Endothelial cell of umbilical vein (primary cell): ENCODE measurements at regions not wholly inside any gene's neighbourhood (a gene's known extent, or its start where the extent isn't known, plus 50 kb on each side); places are given as distances from the start of the nearest gene placed in this dataset.

Experiments used
- BruUV-seq: library from RNA; stranded (reverse); fragments of 400-500 nt; replicated peaks from 2 replicates; lab custom pipeline; 2021; lab: Mats Ljungman, UMichigan
- CTCF ChIA-PET: fragments of 300-600, 350-600 bp; sonication (Branson Sonifier 250); formaldehyde crosslinking; loops from one replicate; lab custom pipeline; 2021; ENCODE audit warnings: antibody characterized with exemption, inconsistent platforms; lab: Charles Lee
- POLR2A ChIA-PET: fragments of 300-600, 350-600 bp; sonication (Branson Sonifier 250); formaldehyde crosslinking; loops from one replicate; lab custom pipeline; 2021; ENCODE audit warnings: antibody characterized with exemption, inconsistent platforms; lab: Charles Lee
- DNase-seq: peaks from one replicate; pipeline ENCODE4 v3.0.0-alpha.2; 2011; ENCODE audit warnings: low read depth, low spot score
- FAIRE-seq: peaks from 2 replicates; lab custom pipeline; 2011; peaks lifted over from hg19 to GRCh38; lab: Jason Lieb, UNC
- H2AFZ ChIP-seq: 2 replicates; pipeline ENCODE4 v1.6.0; 2012; ENCODE audit warnings: low read depth, low read length, control low read depth, inconsistent platforms
- H3K27ac ChIP-seq: 2 replicates; pipeline ENCODE4 v1.5.1; 2011; ENCODE audit warnings: low read depth, mild to moderate bottlenecking, control low read depth, low read length, moderate library complexity; ENCODE audit not compliant: insufficient read depth
- H3K27me3 ChIP-seq, 2 experiments: 2 replicates each; pipeline versions ENCODE4 v1.6.0 to v1.6.1; 2011; ENCODE audit warnings: low read length in 2 of 2, mixed read lengths in 1 of 2; ENCODE audit not compliant: control insufficient read depth in 2 of 2, insufficient read depth in 2 of 2
- H3K36me3 ChIP-seq, 2 experiments: 2 replicates in 1 of 2; 3 replicates in 1 of 2; pipeline ENCODE4 v1.5.1; 2011; ENCODE audit warnings: low read length in 2 of 2, mild to moderate bottlenecking in 1 of 2, moderate library complexity in 1 of 2; ENCODE audit not compliant: control insufficient read depth in 2 of 2, insufficient read depth in 2 of 2; ENCODE audit errors: extremely low read depth in 1 of 2
- H3K4me1 ChIP-seq: 3 replicates; pipeline ENCODE4 v1.5.1; 2011; ENCODE audit warnings: mild to moderate bottlenecking, low read length; ENCODE audit not compliant: control insufficient read depth, insufficient read depth; ENCODE audit errors: extremely low read depth
- H3K4me2 ChIP-seq: 2 replicates; pipeline ENCODE4 v1.6.1; 2011; ENCODE audit warnings: low read length, control low read depth, mixed read lengths; ENCODE audit not compliant: insufficient read depth
- H3K4me3 ChIP-seq, 3 experiments: fragments of 200-600 bp in 1 of 3; sonication (generic), shearing (Covaris generic) in 1 of 3; replicated peaks in 1 of 3; 2 replicates each; pipeline ENCODE4 v1.5.1; 2011 to 2016; ENCODE audit warnings: control low read depth in 3 of 3, low read length in 3 of 3, mild to moderate bottlenecking in 2 of 3, inconsistent platforms in 1 of 3, low read depth in 1 of 3, moderate library complexity in 1 of 3; ENCODE audit not compliant: insufficient read depth in 1 of 3
- H3K79me2 ChIP-seq: 2 replicates; pipeline ENCODE4 v1.6.0; 2012; ENCODE audit warnings: low read length, inconsistent platforms; ENCODE audit not compliant: control insufficient read depth, insufficient read depth
- H3K9ac ChIP-seq: replicated peaks from 2 replicates; pipeline ENCODE3; 2011; ENCODE audit warnings: low read length, control low read depth; ENCODE audit not compliant: insufficient read depth; ENCODE audit errors: extremely low read depth
- H3K9me1 ChIP-seq: replicated peaks from 3 replicates; pipeline ENCODE4 v1.6.0; 2011; ENCODE audit warnings: mild to moderate bottlenecking, low read length; ENCODE audit not compliant: control insufficient read depth, insufficient read depth; ENCODE audit errors: extremely low read depth
- H3K9me3 ChIP-seq: replicated peaks from 2 replicates; pipeline ENCODE4 v1.5.1; 2012; ENCODE audit warnings: low read length, inconsistent platforms; ENCODE audit not compliant: control insufficient read depth, insufficient read depth
- H4K20me1 ChIP-seq: replicated peaks from 2 replicates; pipeline ENCODE3; 2011; ENCODE audit warnings: mild to moderate bottlenecking, low read length; ENCODE audit not compliant: control insufficient read depth, insufficient read depth; ENCODE audit errors: extremely low read depth
- CTCF ChIP-seq, 2 donors: IDR thresholded peaks; 1 replicate in 1 of 2; 2 replicates in 1 of 2; pipeline ENCODE4 v1.5.1; 2011; ENCODE audit warnings: low read length in 2 of 2, mild to moderate bottlenecking in 2 of 2, moderate library complexity in 2 of 2, control low read depth in 1 of 2, inconsistent platforms in 1 of 2, low read depth in 1 of 2; ENCODE audit not compliant: insufficient read depth in 1 of 2; ENCODE audit errors: extremely low read depth in 1 of 2
- EZH2 ChIP-seq: IDR thresholded peaks from 2 replicates; pipeline ENCODE4 v1.6.1; 2012; ENCODE audit warnings: borderline replicate concordance, low read depth, mild to moderate bottlenecking, moderate library complexity, low read length, inconsistent platforms; ENCODE audit not compliant: severe bottlenecking
- dilution Hi-C: fragments of 300-500 bp; cut with MboI; formaldehyde crosslinking; loops from one replicate; pipeline ENCODE4 v1.15.0; 2019; ENCODE audit warnings: low sequenced_read_pairs; ENCODE audit not compliant: extremely low pct_ligation_motif_present
- intact Hi-C: fragments of 100-400 bp; cut with micrococcal nuclease; formaldehyde crosslinking; loops from one replicate; pipeline ENCODE4 v1.10.0; 2022

- TF ChIP-seq EZH2, result no peak
- TF ChIP-seq CTCF (IDR thresholded peaks at IDR 0.05; ENCODE audit: extremely low read depth in 1 of 2, insufficient read depth in 1 of 2, low read depth in 1 of 2, low read length in 2 of 2), result peak; percentile 83 to 95
- H3K9me1 ChIP-seq, result no peaks in the 10 kb centered on the region
- H3K9ac ChIP-seq, result no peak overlapping the region
- H3K27me3 ChIP-seq, result peaks cover 7% of the 10 kb centered on the region in 2 experiments
- peak; percentile 55 for DNase-seq
- H3K36me3 ChIP-seq, result no peaks in the 10 kb centered on the region
- FAIRE-seq, result peak; percentile 76
- no peak overlapping the region for H3K27ac ChIP-seq
- no peaks in the 10 kb centered on the region for H3K9me3 ChIP-seq
- dilution Hi-C loops, result no loop called here
- no peak overlapping the region for H3K4me3 ChIP-seq
- H3K4me2 ChIP-seq, result no peak overlapping the region
- POLR2A ChIA-PET, result no interaction called here
- H3K4me1 ChIP-seq, result peaks cover 2% of the 10 kb centered on the region
- intact Hi-C loops, result loop anchor here (1.0 kb wide), 3 partner anchors 201 to 275 kb away; partner anchors contain the start of gene NRXN2
- H3K79me2 ChIP-seq, result no peaks in the 10 kb centered on the region
- H4K20me1 ChIP-seq, result no peaks in the 10 kb centered on the region
- H2AFZ ChIP-seq, result peak overlapping the region; percentile 48
- CTCF ChIA-PET, result interaction anchor here (0.7 to 6.7 kb wide), 52 partner anchors 8 to 256 kb away, joined by 3 to 143 read pairs (median 6); partner anchors contain the start of genes PRDX5 and TRMT112
- BruUV-seq, result no TSS peak
Observed at GRCh38 chr11:64448599-64449380, 89.8 kb downstream of the RPS6KA4 start.
